NCI-H2171 treated with DMSO at 0.1 percent for 48 hours (cell line): ENCODE measurements at regions not wholly inside any gene's neighbourhood (a gene's known extent, or its start where the extent isn't known, plus 50 kb on each side); places are given as distances from the start of the nearest gene placed in this dataset.
A peak's percentile ranks its signal among the peaks of the same experiment; 100 is the strongest.

Experiments
- DNase-seq: peaks from one replicate; lab custom pipeline; 2025; lab: John Stamatoyannopoulos, UW

- no peak for DNase-seq
Observed at GRCh38 chr10:78876449-78876848, 192.3 kb upstream of the ZMIZ1 start.

GRCh38 chr10:78879621-78880020 lies 189.1 kb upstream of the ZMIZ1 start:
- DNase-seq, result no peak

GRCh38 chr10:78886129-78886528 lies 182.6 kb upstream of the ZMIZ1 start:
- no peak for DNase-seq

GRCh38 chr10:78889536-78890063 lies 179.2 kb upstream of the ZMIZ1 start:
- peak; percentile 10 for DNase-seq

- no peak for DNase-seq
Observed at GRCh38 chr10:78890506-78890905, 178.3 kb upstream of the ZMIZ1 start.

- DNase-seq, result no peak
Observed at GRCh38 chr10:78891741-78892140, 177.0 kb upstream of the ZMIZ1 start.

GRCh38 chr10:78892338-78893176 lies 176.2 kb upstream of the ZMIZ1 start:
- DNase-seq, result peak; percentile 27

- no peak for DNase-seq
Observed at GRCh38 chr10:78893217-78893616, 175.5 kb upstream of the ZMIZ1 start.

- DNase-seq, result no peak
Observed at GRCh38 chr10:78894089-78894840, 174.5 kb upstream of the ZMIZ1 start.

GRCh38 chr10:78894841-78895195 lies 173.9 kb upstream of the ZMIZ1 start:
- no peak for DNase-seq

GRCh38 chr10:78895469-78895868 lies 173.3 kb upstream of the ZMIZ1 start:
- no peak for DNase-seq

- DNase-seq, result peak; percentile 49
Observed at GRCh38 chr10:78896159-78896928, 172.4 kb upstream of the ZMIZ1 start.

GRCh38 chr10:78898341-78899097 lies 170.2 kb upstream of the ZMIZ1 start:
- no peak for DNase-seq

GRCh38 chr10:78899098-78899754 lies 169.5 kb upstream of the ZMIZ1 start:
- DNase-seq, result no peak

GRCh38 chr10:78899996-78900714 lies 168.6 kb upstream of the ZMIZ1 start:
- no peak for DNase-seq

- no peak for DNase-seq
Observed at GRCh38 chr10:78900715-78901430, 167.9 kb upstream of the ZMIZ1 start.

GRCh38 chr10:78901694-78902093 lies 167.1 kb upstream of the ZMIZ1 start:
- no peak for DNase-seq

GRCh38 chr10:78902815-78903214 lies 166.0 kb upstream of the ZMIZ1 start:
- DNase-seq, result no peak

- DNase-seq, result no peak
Observed at GRCh38 chr10:78903341-78903940, 165.3 kb upstream of the ZMIZ1 start.
